HL-60/S4 treated with phorbol 12-myristate 13-acetate at 8.2 ng/mL for 4 days and 3 days (cell line): ENCODE measurements at regions not wholly inside any gene's neighbourhood (a gene's known extent, or its start where the extent isn't known, plus 50 kb on each side); places are given as distances from the start of the nearest gene placed in this dataset.

Source experiments
- in situ Hi-C: fragments of 300-500 bp; cut with MboI; formaldehyde crosslinking; loops from 2 replicates; pipeline ENCODE4 v1.15.0; 2022; ENCODE audit warnings: low sequenced_read_pairs

DNA sequence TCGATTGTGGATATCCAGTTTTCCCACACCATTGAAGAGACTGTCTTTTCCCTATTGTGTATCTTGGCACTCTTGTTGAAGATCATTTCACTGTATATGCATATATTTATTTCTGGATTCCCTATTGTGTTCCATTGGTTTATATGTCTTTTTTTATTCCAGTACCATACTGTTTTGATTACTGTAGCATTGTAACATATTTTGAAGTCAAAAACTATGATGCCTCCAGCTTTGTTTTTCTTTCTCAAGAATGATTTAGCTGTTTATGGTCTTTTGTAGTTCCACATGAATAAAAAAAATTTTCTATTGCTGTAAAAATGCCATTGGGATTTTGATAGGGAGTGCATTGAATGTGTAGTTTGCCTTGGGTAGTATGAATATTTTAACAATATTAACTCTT is 128.1 kb upstream of the SLC38A2 start:
- in situ Hi-C loops, result no loop called here

DNA sequence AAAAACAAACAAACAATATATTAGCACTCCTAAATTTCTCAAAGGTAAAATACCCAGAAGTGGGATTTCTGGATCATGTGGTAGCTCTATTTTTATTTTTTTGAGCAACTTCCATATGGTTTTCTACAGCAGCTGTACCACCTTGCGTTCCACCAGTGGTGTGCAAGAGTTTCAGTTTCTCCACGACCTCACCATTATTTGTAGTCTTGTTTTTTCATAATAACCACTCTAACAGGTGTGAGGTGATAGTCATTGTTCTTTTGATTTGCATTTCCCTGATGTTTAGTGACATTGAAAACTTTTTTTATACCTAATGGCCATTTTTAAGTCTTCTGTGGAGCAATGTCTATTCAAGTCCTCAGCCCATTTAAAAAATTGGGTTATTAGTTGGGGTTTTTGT is 127.3 kb upstream of the SLC38A2 start:
- in situ Hi-C loops, result no loop called here

DNA sequence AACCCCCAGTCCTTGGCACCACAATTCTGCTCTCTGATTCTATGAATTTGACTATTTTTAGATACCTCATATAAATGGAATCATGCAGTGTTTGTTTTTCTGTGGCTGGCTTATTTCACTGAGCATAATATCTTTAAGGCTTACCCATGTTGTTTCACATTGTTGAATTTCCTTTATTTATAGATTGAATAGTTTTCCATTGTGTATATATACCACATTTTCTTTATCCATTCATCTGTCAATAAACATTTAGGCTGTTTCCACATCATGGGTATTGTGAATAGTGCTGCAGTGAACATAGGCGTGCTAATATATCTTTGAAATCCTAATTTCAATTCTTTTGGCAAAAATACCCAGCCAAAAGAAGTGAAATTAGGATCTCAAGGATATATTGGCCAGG is 126.7 kb upstream of the SLC38A2 start:
- in situ Hi-C loops, result no loop called here

DNA sequence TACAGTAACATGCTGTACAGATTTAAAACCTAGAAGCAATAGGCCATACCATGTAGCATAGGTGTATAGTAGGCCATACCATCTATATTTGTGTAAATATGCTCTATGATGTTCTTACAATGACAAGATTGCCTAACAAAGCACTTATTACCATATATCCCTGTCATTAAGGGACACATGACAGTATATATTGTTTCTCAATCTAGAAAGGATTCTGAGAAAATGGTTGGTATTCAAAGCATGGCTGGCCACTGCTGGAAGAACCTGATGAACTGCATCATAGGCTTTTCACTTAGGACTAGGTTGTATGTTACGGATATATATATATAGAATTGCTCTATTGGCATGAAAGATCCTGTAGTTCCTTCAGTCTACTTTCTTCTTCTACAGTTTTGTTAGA is 125.2 kb upstream of the SLC38A2 start:
- in situ Hi-C loops, result no loop called here

DNA sequence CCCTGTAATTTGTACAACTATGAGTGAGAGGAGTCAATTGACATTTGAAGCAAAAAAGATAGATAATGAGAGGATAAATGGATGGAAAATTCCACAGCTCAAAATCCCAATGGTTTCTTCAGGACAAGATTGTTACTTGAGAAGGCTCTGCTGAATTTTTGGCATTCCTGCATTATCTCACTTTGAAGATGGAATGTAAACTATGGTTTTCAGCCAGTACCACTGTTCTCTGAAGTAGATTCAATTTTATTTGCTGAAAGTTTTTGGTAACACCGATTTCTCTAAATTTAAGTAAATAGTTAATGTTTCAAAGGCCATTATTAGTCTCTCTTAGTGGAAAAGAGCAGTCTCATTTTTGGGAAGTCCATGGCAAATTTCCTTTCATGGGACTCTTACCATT is 121.9 kb upstream of the SLC38A2 start:
- in situ Hi-C loops, result no loop called here

DNA sequence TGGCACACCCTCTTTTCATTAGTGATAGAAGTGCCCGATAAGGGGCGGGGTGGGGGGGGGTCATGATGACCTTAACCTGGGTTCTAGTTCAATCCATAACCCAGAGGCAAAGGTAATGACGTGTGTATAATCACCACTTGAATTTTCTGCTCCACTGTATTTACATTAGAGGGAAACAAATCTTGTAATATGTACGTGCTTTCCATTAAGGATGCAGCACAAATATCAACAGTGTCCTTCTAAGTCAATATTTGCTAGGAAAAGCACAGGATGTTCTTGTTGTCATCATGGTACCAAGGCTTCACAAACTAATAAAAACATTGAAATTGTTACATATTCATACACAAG is 121.2 kb upstream of the SLC38A2 start:
- in situ Hi-C loops, result no loop called here

DNA sequence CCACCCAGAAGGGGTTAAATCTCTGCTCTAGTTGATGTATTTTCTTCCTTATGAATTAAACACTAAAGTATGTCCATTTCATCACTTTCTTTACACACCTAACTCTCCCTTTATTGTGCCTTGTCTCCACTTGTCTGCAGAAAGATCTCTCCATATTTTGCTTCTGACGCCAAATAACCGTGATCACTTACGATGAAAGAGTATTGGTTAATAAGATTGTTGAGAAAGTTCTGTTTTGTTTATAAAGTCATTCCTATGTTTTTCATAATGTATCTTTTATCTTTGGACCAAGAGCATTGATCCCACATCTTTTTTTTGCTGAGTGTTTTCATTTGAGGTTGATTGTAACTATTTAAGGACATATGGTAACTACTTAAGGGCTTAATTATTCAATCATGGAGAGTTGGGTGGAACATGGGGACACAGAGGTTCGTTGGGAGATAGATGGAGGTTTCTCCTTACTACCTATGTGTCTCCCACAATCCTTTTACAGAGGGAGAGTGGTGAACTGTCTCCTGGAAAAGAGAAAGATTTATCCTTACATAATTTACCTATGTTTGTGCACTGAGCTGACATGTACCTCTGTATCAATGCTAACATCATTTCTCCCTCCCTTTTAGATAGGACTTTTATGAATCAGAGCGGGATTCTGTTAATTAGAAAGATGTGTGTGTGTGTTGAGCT is 120.7 kb upstream of the SLC38A2 start:
- in situ Hi-C loops, result no loop called here

DNA sequence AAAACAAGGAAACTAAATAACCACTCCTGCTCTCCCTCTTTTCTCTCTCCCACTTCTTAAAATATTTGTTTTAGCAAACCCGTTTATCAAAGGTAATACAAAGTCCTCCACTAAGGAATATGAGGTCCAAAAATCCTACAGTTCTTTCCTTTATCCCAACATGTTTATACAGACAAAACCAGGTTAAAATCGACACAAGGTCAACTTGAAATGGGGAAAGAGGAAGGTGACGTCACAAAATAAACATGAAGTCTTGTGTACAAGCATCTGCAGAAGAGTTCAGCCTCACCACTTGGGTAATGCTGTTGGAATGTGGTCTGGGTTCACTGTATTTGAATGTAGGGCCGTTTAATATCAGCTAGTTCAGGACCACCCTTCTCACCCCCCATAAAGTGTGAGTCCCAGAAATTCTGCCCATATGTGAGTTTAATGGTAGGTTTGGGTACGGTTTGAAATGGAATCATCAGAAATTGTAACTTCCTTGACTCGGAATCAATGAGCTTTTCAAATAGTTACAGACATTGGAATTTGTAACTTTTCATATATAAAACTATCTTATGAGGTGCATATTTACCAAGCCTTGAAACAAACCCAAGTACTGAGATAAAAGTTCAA is 120.0 kb upstream of the SLC38A2 start:
- in situ Hi-C loops, result no loop called here

DNA sequence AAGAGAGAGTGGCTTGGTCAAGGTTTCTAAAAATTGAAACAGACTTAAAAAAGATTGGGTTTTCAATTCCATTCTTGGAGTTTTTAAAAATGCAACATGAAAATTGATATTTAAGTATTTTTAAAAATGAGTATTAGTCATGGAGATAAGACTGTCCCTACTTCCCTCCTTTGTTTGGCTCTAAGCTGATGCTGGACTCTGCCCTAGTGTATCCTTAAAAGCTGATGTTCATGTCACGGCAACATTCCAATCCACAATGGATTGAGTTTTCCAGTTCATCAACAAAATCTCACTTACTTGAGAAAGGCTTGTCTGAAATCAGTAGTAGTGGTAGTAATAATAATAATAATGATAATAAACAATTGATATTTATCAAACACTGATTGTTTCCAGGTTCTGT is 119.0 kb upstream of the SLC38A2 start:
- in situ Hi-C loops, result no loop called here

DNA sequence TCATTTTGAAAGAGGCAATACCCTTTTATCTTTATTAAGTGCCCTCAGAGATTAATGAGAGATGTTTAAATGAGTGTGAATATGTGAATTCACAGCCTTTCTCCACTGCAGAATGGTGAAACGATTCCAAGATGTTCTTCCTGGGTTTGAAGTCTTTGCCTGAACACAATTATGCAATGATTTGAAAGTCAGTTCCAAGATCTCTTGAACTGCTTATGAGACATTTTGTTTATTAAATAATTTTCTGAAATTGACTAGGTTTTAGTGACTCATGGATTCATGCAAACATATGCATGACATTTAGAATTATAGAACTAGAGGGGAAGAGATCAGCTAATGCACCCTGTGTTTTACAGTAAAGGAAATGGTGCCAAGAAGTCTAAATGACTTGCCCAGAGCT is 118.1 kb upstream of the SLC38A2 start:
- in situ Hi-C loops, result no loop called here

DNA sequence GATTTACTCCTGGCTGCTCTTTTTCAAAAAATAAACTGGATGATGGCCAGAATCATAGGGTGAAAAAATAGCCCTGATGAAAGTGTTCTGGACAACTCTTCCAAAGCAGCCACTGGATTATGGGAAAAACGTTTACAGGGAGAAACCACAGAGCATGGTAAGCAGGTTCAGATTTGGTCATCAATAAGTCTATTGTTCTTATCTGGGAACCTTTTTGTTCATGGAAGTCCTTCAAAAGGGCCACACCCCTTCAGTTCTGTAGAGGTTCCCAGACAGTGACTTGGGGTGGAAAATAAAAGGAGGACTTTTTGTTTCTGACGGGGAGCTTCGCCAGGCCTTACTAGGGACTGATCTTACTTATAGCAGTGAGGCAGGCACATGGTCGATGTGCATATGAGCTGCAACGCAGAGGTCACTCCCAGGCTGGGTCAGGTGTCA is 117.4 kb upstream of the SLC38A2 start:
- in situ Hi-C loops, result no loop called here

DNA sequence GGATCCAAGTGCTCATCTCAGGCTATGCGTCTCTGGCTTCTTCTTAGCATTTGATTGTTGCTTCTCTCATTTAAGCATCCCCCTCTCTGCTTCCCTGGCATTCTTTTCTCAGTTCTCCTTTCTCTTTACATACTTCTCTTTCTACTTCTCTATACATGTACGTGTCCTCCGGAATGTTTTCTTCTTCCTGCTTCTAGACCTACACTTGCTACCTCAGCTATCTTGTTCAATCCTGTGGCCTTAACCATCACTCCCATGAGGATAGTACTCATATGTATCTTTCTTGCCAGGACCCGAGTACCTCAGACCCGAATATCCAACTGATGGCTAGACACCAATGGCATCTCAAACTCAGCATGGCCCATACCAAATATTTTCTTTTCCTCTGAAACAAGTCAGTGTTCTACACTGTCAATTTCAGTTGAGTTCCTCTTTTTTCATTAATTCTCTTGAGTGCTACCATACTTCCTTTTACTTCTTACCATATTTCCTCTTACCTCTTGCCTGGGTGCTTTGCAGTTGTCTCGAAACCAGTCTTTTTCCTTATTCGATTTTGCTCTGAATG is 115.1 kb upstream of the SLC38A2 start:
- in situ Hi-C loops, result no loop called here

DNA sequence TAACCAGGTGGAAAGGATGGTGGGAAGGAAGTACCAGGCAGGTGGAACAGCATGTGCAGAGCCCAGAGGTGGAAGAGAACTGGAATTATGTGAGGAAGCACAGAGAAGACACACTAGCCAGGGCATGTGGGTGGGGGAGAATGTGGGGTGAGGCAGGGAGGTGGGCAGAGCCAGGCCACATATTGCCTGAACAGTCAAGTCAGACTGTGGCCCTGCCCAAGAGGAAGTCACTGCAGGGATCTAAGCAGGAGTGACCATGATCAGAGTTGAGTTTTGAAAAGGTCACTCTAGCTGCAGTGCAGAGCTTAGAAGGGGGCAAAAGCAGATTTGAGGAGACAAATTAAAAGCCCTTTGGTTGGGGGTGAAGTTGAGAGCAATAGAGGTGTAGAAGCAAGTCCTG is 114.0 kb upstream of the SLC38A2 start:
- in situ Hi-C loops, result no loop called here

DNA sequence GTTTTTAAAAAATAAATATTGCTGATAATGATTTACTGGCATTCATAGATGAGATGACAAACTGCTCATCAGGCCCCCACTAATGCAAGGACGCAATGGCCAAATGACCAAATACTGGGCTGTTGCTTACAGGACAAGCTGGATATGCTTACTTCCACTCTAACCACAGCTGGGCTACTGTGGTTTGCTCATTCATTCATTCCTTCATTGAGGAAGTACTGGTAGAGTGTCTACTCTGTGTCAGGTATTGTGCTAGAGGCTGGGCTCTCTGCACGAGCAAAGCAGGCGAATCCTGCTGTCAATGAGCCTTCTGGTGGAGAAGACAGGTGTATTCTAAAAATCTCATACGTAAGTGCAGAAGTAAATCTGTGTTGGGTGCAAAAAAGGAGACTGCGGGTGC is 113.3 kb upstream of the SLC38A2 start:
- in situ Hi-C loops, result no loop called here

DNA sequence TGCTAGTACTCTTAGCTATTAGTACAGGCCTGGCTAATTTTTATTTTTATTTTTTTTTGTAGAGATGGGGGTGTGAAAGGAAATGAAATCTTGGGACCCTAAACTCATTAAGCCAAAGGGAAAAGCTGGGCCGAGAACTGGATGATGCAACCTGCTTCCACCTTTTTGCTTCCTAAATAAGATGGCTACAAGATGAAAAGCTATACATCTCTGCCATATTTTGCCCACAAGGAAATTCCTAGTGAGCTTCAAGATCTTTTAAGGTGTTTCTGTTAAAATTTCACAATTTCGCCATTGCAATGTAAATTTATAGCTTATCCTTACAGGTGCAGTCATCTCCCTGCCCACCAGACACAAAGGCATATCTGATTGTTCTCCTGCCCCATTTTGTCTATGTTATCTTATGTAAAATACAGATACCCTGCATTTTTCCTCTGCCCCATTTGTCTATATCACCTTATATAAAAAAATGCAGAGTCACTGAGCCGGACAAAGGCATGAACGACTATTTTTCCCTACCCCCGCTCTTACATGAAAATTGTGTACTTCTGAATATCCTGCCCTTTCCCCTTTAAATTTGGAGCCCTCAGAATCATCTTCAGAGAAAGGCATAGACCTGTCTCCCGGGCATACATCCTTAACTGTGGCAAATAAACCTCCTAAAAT is 112.0 kb upstream of the SLC38A2 start:
- in situ Hi-C loops, result no loop called here

DNA sequence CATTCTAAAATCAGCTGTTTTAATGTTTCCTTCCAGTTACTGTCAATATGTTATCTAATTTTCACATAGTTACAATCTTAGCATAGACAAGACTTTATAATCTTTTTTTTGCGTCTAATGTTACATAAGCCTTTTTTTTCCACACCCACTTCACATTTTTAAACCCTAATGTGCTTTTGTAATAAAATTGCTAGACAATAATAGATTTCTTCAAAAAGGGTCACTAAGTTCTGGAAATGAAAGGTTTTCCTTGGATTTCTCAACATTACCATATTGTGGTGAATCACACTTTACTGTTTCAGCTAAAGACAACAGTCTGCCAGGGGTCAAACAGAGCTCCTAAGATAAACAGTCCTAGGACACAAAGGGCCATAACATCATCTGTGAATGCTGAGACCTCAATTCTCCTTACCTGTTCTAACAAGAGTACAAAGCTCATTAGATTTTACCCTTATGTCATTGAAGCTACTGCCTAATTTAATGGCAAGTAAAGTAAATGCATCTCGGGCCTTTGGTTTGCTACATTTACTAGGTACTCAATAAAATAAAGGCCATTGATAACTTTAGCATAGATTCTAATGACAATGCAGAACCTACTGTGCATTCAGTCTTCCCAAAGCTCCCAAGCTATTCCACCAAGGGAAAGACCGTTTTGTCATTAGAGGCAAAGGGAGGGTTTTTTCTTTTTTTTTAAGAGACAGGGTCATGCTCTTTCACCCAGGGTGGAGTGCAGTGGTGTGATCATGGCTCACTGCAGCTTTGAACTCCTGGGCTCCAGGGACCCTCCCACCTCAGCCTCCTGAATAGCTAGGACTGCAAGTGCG is 111.2 kb upstream of the SLC38A2 start:
- in situ Hi-C loops, result no loop called here

DNA sequence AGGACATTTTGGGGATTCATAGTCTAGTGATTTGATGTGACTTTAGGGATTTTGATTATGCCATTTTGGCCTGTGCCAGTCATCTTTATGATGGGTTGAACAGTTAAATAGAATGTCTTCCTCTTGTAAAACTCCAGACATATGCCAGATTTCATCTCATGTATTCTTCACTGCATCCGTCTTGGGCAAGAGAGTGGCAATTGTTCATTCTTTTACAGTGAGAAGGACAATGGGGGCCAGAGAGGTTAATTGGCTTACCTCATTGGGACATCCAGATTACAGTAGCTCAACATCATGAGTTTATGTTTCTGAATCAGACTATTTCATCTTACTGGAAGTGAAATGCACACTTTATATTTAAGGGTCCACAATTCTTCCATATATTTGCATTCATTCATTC is 108.2 kb upstream of the SLC38A2 start:
- in situ Hi-C loops, result no loop called here

DNA sequence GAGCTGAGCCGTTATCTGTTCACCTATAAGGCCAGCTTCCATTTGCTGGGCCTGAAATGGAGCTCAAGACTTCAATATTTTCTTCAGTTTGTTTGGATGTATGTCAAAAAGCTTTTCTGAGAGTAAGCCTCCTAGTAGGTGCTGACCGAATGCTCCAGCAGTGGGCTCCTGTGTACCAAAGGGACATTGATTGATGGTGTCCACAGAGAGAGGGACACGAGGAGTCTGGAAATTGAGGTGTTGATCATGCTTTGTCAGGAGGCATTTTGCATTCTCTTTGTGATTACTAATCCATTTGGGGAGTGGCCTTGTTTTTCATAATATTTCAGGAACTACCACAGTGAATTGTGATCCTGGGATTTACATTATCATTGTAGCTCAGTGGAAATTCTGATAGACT is 107.7 kb upstream of the SLC38A2 start:
- in situ Hi-C loops, result no loop called here

DNA sequence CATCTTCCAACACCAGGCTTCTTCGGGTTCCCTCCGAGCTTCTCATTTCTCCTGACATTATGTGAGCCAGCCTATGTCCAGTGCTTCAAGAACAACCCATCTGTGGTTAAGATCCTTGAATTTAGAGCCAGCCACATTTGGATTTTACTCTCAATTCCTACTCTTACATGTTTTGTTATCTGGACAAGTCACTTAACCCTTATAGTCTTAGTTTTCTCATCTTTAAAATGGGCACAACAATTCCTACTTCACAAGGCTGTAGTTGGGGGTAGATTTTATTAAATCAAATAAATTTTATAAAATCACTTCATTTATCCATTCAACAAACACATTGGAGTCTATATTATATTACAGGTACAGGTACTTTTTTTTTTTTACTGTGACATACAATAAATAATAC is 105.5 kb upstream of the SLC38A2 start:
- in situ Hi-C loops, result no loop called here

DNA sequence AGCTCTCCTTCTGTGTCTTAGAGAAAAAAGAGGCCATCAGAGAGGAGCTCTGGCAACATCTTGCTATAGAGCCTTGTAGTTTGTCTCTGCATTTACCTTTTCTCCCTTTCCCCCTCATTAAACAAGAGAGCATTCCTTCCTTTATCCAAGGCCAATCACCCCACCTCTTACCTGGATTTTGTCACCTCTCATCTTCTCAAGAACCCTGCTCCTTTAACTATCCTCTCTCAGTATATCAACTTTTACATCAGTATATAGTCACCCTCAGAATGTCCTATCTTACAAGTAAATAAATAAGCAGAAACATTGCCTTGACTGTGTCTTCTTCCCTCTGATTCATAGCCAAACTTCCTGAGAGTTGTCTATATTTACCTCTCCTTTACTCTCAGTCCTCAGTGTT is 105.0 kb upstream of the SLC38A2 start:
- in situ Hi-C loops, result no loop called here

DNA sequence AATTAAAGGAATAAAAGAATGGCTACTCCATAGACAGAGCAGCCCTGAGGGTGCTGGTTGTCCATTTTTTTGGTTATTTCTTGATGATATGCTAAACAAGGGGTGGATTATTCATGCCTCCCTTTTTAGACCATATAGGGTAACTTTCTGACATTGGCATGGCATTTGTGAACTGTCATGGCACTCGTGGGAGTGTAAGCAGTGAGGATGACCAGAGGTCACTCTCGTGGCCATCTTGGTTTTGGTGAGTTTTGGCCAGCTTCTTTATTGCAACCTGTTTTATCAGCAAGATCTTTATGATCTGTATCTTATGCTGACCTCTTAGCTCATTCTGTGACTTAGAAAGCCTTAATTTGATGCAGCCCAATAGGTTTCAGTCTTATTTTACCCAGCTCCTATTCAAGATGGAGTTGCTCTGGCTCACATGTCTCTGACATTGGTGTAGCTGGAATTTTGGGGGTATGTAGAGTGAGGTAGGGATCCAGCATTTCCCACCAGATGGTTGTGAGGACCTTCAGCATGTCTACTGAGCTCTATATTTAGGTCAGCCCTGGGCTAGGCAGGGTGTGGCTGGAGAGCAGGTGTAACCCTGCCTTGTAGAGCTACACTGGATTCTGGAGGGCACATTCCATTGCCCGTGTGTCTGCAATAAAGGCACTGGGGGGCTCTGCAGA is 103.5 kb upstream of the SLC38A2 start:
- in situ Hi-C loops, result no loop called here
